Endothelial cell of umbilical vein (primary cell): ENCODE measurements at regions not wholly inside any gene's neighbourhood (a gene's known extent, or its start where the extent isn't known, plus 50 kb on each side); places are given as distances from the start of the nearest gene placed in this dataset.

ENCODE experiments used
- EZH2 ChIP-seq: IDR thresholded peaks from 2 replicates; pipeline ENCODE4 v1.6.1; 2012; ENCODE audit warnings: borderline replicate concordance, low read depth, mild to moderate bottlenecking, moderate library complexity, low read length, inconsistent platforms; ENCODE audit not compliant: severe bottlenecking
- FOS ChIP-seq: IDR thresholded peaks from 2 replicates; pipeline ENCODE4 v1.6.1; 2011; ENCODE audit warnings: mild to moderate bottlenecking, low read length, moderate library complexity, borderline replicate concordance; ENCODE audit not compliant: insufficient read depth
- JUN ChIP-seq: IDR thresholded peaks from 2 replicates; pipeline ENCODE4 v1.6.1; 2011; ENCODE audit warnings: borderline replicate concordance, low read depth; ENCODE audit not compliant: insufficient read length, insufficient read depth
- MAX ChIP-seq: IDR thresholded peaks from 2 replicates; pipeline ENCODE4 v1.6.1; 2011; ENCODE audit not compliant: insufficient read depth, insufficient read length
- MYC ChIP-seq: IDR thresholded peaks from one replicate; pipeline ENCODE4 v1.6.1; 2011; ENCODE audit warnings: mild to moderate bottlenecking, low read depth, low read length
- POLR2A ChIP-seq: IDR thresholded peaks from 2 replicates; pipeline ENCODE4 v1.6.1; 2012; ENCODE audit warnings: low read depth, mild to moderate bottlenecking, control low read depth, low read length
- POLR2AphosphoS5 ChIP-seq: IDR thresholded peaks from 2 replicates; pipeline ENCODE4 v1.6.1; 2012; ENCODE audit warnings: low read depth, mild to moderate bottlenecking, control low read depth, low read length, moderate library complexity; ENCODE audit not compliant: insufficient read depth
- TF ChIP-seq, protein P1 (sequence below), 2 donors: IDR thresholded peaks; 1 replicate in 1 of 2; 2 replicates in 1 of 2; pipeline ENCODE4 v1.5.1; 2011; ENCODE audit warnings: low read length in 2 of 2, mild to moderate bottlenecking in 2 of 2, moderate library complexity in 2 of 2, control low read depth in 1 of 2, inconsistent platforms in 1 of 2, low read depth in 1 of 2; ENCODE audit not compliant: insufficient read depth in 1 of 2; ENCODE audit errors: extremely low read depth in 1 of 2

DNA sequence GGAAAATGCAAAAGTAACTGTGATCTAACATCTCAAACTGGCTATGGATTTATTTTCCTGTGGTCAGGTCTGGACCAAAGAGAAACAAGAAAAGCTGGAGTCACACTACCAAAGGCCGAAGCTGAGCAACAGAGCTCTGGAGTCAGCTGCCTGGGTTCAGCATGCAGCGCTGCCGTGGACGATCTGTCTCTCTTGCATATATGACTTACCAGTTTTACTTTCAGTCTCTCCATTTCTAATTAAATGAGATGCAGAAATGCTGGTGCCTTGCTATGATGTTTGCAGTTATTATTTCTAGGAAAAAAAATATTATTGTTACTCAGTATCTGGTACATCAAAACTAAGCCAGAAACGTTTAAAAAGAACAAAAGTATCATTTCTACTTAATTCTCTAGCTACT, 813.2 kb downstream of the RNF144A start:
- no peak for TF ChIP-seq POLR2A
- TF ChIP-seq, protein P1, sequence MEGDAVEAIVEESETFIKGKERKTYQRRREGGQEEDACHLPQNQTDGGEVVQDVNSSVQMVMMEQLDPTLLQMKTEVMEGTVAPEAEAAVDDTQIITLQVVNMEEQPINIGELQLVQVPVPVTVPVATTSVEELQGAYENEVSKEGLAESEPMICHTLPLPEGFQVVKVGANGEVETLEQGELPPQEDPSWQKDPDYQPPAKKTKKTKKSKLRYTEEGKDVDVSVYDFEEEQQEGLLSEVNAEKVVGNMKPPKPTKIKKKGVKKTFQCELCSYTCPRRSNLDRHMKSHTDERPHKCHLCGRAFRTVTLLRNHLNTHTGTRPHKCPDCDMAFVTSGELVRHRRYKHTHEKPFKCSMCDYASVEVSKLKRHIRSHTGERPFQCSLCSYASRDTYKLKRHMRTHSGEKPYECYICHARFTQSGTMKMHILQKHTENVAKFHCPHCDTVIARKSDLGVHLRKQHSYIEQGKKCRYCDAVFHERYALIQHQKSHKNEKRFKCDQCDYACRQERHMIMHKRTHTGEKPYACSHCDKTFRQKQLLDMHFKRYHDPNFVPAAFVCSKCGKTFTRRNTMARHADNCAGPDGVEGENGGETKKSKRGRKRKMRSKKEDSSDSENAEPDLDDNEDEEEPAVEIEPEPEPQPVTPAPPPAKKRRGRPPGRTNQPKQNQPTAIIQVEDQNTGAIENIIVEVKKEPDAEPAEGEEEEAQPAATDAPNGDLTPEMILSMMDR (IDR thresholded peaks at IDR 0.05; ENCODE audit: extremely low read depth in 1 of 2, insufficient read depth in 1 of 2, low read depth in 1 of 2, low read length in 2 of 2), result no peak
- no peak for TF ChIP-seq POLR2AphosphoS5
- TF ChIP-seq EZH2, result no peak
- no peak for TF ChIP-seq MAX
- TF ChIP-seq MYC, result no peak
- no peak for TF ChIP-seq JUN
- TF ChIP-seq FOS, result no peak
